MM.1S (cell line): ENCODE measurements at regions not wholly inside any gene's neighbourhood (a gene's known extent, or its start where the extent isn't known, plus 50 kb on each side); places are given as distances from the start of the nearest gene placed in this dataset.

Experiments
- DNase-seq: peaks from one replicate; pipeline ENCODE4 v3.0.0-alpha.2; 2015
- H2AFZ ChIP-seq: fragments of 300-600 bp; sonication (generic); 2 replicates; pipeline ENCODE4 v1.6.0; 2016; ENCODE audit warnings: antibody characterized with exemption, low read length
- H3F3A ChIP-seq: fragments of 300-600 bp; sonication (generic); 2 replicates; pipeline ENCODE4 v1.6.1; 2016; ENCODE audit warnings: mild to moderate bottlenecking, antibody characterized with exemption, low read length, moderate library complexity, mixed read lengths; ENCODE audit not compliant: insufficient read depth
- H3K27ac ChIP-seq: fragments of 300-600 bp; sonication (generic); 2 replicates; pipeline ENCODE4 v1.5.1; 2016; ENCODE audit warnings: mild to moderate bottlenecking, low read length
- H3K27me3 ChIP-seq: fragments of 300-600 bp; sonication (generic); replicated peaks from 2 replicates; pipeline ENCODE4 v1.6.0; 2016; ENCODE audit warnings: low read length; ENCODE audit not compliant: insufficient read depth
- H3K36me3 ChIP-seq: fragments of 300-600 bp; sonication (generic); replicated peaks from 2 replicates; pipeline ENCODE4 v1.6.1; 2016; ENCODE audit warnings: mild to moderate bottlenecking, low read length, mixed read lengths; ENCODE audit not compliant: insufficient read depth
- H3K4me1 ChIP-seq: fragments of 300-600 bp; sonication (generic); 2 replicates; pipeline ENCODE4 v1.6.1; 2016; ENCODE audit warnings: low read length, mixed read lengths
- H3K4me2 ChIP-seq: fragments of 300-600 bp; sonication (generic); 2 replicates; pipeline ENCODE4 v1.6.0; 2016; ENCODE audit warnings: low read depth, low read length
- H3K4me3 ChIP-seq: fragments of 300-600 bp; sonication (generic); 2 replicates; pipeline ENCODE4 v1.5.1; 2016; ENCODE audit warnings: low read length, mixed read lengths
- H3K79me2 ChIP-seq: fragments of 300-600 bp; sonication (generic); 2 replicates; pipeline ENCODE4 v1.6.1; 2016; ENCODE audit warnings: mixed run types, low read length, mixed read lengths
- H3K9ac ChIP-seq: fragments of 300-600 bp; sonication (generic); 2 replicates; pipeline ENCODE4 v1.6.1; 2016; ENCODE audit warnings: low read length, mixed read lengths
- H3K9me2 ChIP-seq: fragments of 300-600 bp; sonication (generic); replicated peaks from 2 replicates; pipeline ENCODE4 v1.6.1; 2016; ENCODE audit warnings: mild to moderate bottlenecking, low read length, mixed read lengths; ENCODE audit not compliant: insufficient read depth
- H3K9me3 ChIP-seq: fragments of 300-600 bp; sonication (generic); replicated peaks from 2 replicates; pipeline ENCODE4 v1.6.1; 2016; ENCODE audit warnings: mild to moderate bottlenecking, low read length, mixed read lengths; ENCODE audit not compliant: insufficient read depth
- H4K20me1 ChIP-seq: fragments of 300-600 bp; sonication (generic); 2 replicates; pipeline ENCODE4 v1.6.1; 2016; ENCODE audit warnings: mild to moderate bottlenecking, low read length, moderate library complexity, mixed read lengths; ENCODE audit not compliant: insufficient read depth
- CTCF ChIP-seq: fragments of 300-600 bp; sonication (generic); IDR thresholded peaks from 2 replicates; pipeline ENCODE4 v1.5.1; 2016; ENCODE audit warnings: antibody characterized with exemption, low read length, mixed read lengths
- EZH2 ChIP-seq: fragments of 300-600 bp; sonication (generic); optimal IDR thresholded peaks from 2 replicates; pipeline ENCODE3; 2017; ENCODE audit warnings: low read depth, mild to moderate bottlenecking, antibody characterized with exemption, low read length, mixed read lengths
- EZH2phosphoT487 ChIP-seq: fragments of 300-600 bp; sonication (generic); IDR thresholded peaks from 2 replicates; pipeline ENCODE4 v1.6.1; 2018; ENCODE audit warnings: antibody characterized with exemption, low read length

- H3K4me1 ChIP-seq, result no peaks in the 10 kb centered on the region
- no peaks in the 10 kb centered on the region for H4K20me1 ChIP-seq
- no peak for TF ChIP-seq CTCF
- no peak for TF ChIP-seq EZH2
- TF ChIP-seq EZH2phosphoT487, result no peak
- no peaks in the 10 kb centered on the region for H3K9me2 ChIP-seq
- no peak overlapping the region for H3K4me2 ChIP-seq
- H3K4me3 ChIP-seq, result no peak overlapping the region
- H3K36me3 ChIP-seq, result no peaks in the 10 kb centered on the region
- H2AFZ ChIP-seq, result no peak overlapping the region
- no peaks in the 10 kb centered on the region for H3K9me3 ChIP-seq
- H3K27ac ChIP-seq, result no peak overlapping the region
- DNase-seq, result no peak
- H3K9ac ChIP-seq, result no peak overlapping the region
- H3F3A ChIP-seq, result no peaks in the 10 kb centered on the region
- H3K27me3 ChIP-seq, result no peaks in the 10 kb centered on the region
- no peaks in the 10 kb centered on the region for H3K79me2 ChIP-seq
Observed at GRCh38 chr1:57530206-57530910, 106.5 kb upstream of the DAB1 start.

GRCh38 chr1:57522575-57522974 lies 98.7 kb upstream of the DAB1 start:
- Histone ChIP-seq H3K27me3 (no peaks in the 10 kb centered on the region), H3K79me2 (no peaks in the 10 kb centered on the region), H3F3A (no peaks in the 10 kb centered on the region), H3K4me2 (no peak overlapping the region), H3K36me3 (no peaks in the 10 kb centered on the region), H3K9me3 (no peaks in the 10 kb centered on the region), H4K20me1 (no peaks in the 10 kb centered on the region), H3K4me3 (no peak overlapping the region), H3K4me1 (no peaks in the 10 kb centered on the region), H2AFZ (no peak overlapping the region), H3K9ac (no peak overlapping the region), H3K27ac (no peak overlapping the region), H3K9me2 (no peaks in the 10 kb centered on the region)
- DNase-seq, result no peak
- TF ChIP-seq CTCF (no peak), EZH2 (no peak), EZH2phosphoT487 (no peak)

- Histone ChIP-seq H4K20me1 (no peaks in the 10 kb centered on the region), H2AFZ (no peak overlapping the region), H3K4me3 (no peak overlapping the region), H3K27me3 (no peaks in the 10 kb centered on the region), H3K4me1 (no peaks in the 10 kb centered on the region), H3K9me3 (no peaks in the 10 kb centered on the region), H3F3A (no peaks in the 10 kb centered on the region), H3K9ac (no peak overlapping the region), H3K27ac (no peak overlapping the region), H3K9me2 (no peaks in the 10 kb centered on the region), H3K79me2 (no peaks in the 10 kb centered on the region), H3K36me3 (no peaks in the 10 kb centered on the region), H3K4me2 (no peak overlapping the region)
- no peak for DNase-seq
- TF ChIP-seq EZH2phosphoT487, result no peak
- TF ChIP-seq CTCF, result no peak
- no peak for TF ChIP-seq EZH2
Observed at GRCh38 chr1:57520743-57521515, 97.1 kb upstream of the DAB1 start.
